ENCODE measurements at regions not wholly inside any gene's neighbourhood (a gene's known extent, or its start where the extent isn't known, plus 50 kb on each side); places are given as distances from the start of the nearest gene placed in this dataset.

GRCh38 chr2:13474538-13474937, 757.8 kb downstream of the TRIB2 start:
- no peak for TF ChIP-seq EZH2 (IDR thresholded peaks at IDR 0.05; ENCODE audit: low read length)
- no peak for TF ChIP-seq CTCF (optimal IDR thresholded peaks at IDR 0.05 in 1 of 3, IDR thresholded peaks at IDR 0.05 in 1 of 3, conservative IDR thresholded peaks at IDR 0.05 in 1 of 3; ENCODE audit: extremely low read depth in 1 of 3, insufficient read depth in 2 of 3, low read length in 3 of 3)
- Histone ChIP-seq H3K79me2 (ENCODE audit: control insufficient read depth, insufficient read depth, low read length) (no peaks in the 10 kb centered on the region), H3K27me3 (ENCODE audit: control insufficient read depth, extremely low read depth, insufficient read depth, low read length) (no peaks in the 10 kb centered on the region), H3K9ac (ENCODE audit: control insufficient read depth, extremely low read depth, insufficient read depth, low read length) (no peak overlapping the region), H3K27ac (ENCODE audit: control insufficient read depth, insufficient read depth, low read length) (no peak overlapping the region), H3K9me3 (ENCODE audit: control insufficient read depth, low read depth, low read length) (no peaks in the 10 kb centered on the region), H3K4me2 (ENCODE audit: control insufficient read depth, extremely low read depth, insufficient read depth, low read depth, low read length) (no peak overlapping the region), H4K20me1 (ENCODE audit: control insufficient read depth, extremely low read depth, insufficient read depth, low read length) (no peaks in the 10 kb centered on the region), H3K36me3 (ENCODE audit: control insufficient read depth in 2 of 2, extremely low read depth in 1 of 2, insufficient read depth in 2 of 2, low read length in 2 of 2) (no peaks in the 10 kb centered on the region), H2AFZ (ENCODE audit: control insufficient read depth, low read length) (no peak overlapping the region), H3K9me1 (ENCODE audit: control insufficient read depth, extremely low read depth, insufficient read depth, low read length) (no peaks in the 10 kb centered on the region), H3K4me1 (ENCODE audit: control insufficient read depth, extremely low read depth, insufficient read depth, low read length) (no peaks in the 10 kb centered on the region), H3K4me3 (ENCODE audit: control insufficient read depth in 2 of 3, extremely low read depth in 1 of 3, insufficient read depth in 2 of 3, low read depth in 1 of 3, low read length in 3 of 3) (no peak overlapping the region)
- DNase-seq (ENCODE audit: low read depth, low spot score) (no peak), FAIRE-seq (no peak)
- dilution Hi-C loops (cut with MboI; ENCODE audit: extremely low pct_ligation_motif_present, low sequenced_read_pairs), result no loop called here

GRCh38 chr2:13480057-13480456, 763.3 kb downstream of the TRIB2 start:
- Histone ChIP-seq H3K9me1 (ENCODE audit: control insufficient read depth, extremely low read depth, insufficient read depth, low read length) (no peaks in the 10 kb centered on the region), H3K4me3 (ENCODE audit: control insufficient read depth in 2 of 3, extremely low read depth in 1 of 3, insufficient read depth in 2 of 3, low read depth in 1 of 3, low read length in 3 of 3) (no peak overlapping the region), H2AFZ (ENCODE audit: control insufficient read depth, low read length) (no peak overlapping the region), H3K27me3 (ENCODE audit: control insufficient read depth, extremely low read depth, insufficient read depth, low read length) (no peaks in the 10 kb centered on the region), H3K4me2 (ENCODE audit: control insufficient read depth, extremely low read depth, insufficient read depth, low read depth, low read length) (no peak overlapping the region), H3K36me3 (ENCODE audit: control insufficient read depth in 2 of 2, extremely low read depth in 1 of 2, insufficient read depth in 2 of 2, low read length in 2 of 2) (no peaks in the 10 kb centered on the region), H3K9ac (ENCODE audit: control insufficient read depth, extremely low read depth, insufficient read depth, low read length) (no peak overlapping the region), H3K27ac (ENCODE audit: control insufficient read depth, insufficient read depth, low read length) (no peak overlapping the region), H4K20me1 (ENCODE audit: control insufficient read depth, extremely low read depth, insufficient read depth, low read length) (no peaks in the 10 kb centered on the region), H3K9me3 (ENCODE audit: control insufficient read depth, low read depth, low read length) (no peaks in the 10 kb centered on the region), H3K79me2 (ENCODE audit: control insufficient read depth, insufficient read depth, low read length) (no peaks in the 10 kb centered on the region), H3K4me1 (ENCODE audit: control insufficient read depth, extremely low read depth, insufficient read depth, low read length) (no peaks in the 10 kb centered on the region)
- no peak for DNase-seq (ENCODE audit: low read depth, low spot score)
- FAIRE-seq, result no peak
- TF ChIP-seq CTCF (optimal IDR thresholded peaks at IDR 0.05 in 1 of 3, IDR thresholded peaks at IDR 0.05 in 1 of 3, conservative IDR thresholded peaks at IDR 0.05 in 1 of 3; ENCODE audit: extremely low read depth in 1 of 3, insufficient read depth in 2 of 3, low read length in 3 of 3) (no peak), EZH2 (IDR thresholded peaks at IDR 0.05; ENCODE audit: low read length) (no peak)
- dilution Hi-C loops (cut with MboI; ENCODE audit: extremely low pct_ligation_motif_present, low sequenced_read_pairs), result no loop called here
